ENCODE measurements at regions not wholly inside any gene's neighbourhood (a gene's known extent, or its start where the extent isn't known, plus 50 kb on each side); places are given as distances from the start of the nearest gene placed in this dataset.

DNA sequence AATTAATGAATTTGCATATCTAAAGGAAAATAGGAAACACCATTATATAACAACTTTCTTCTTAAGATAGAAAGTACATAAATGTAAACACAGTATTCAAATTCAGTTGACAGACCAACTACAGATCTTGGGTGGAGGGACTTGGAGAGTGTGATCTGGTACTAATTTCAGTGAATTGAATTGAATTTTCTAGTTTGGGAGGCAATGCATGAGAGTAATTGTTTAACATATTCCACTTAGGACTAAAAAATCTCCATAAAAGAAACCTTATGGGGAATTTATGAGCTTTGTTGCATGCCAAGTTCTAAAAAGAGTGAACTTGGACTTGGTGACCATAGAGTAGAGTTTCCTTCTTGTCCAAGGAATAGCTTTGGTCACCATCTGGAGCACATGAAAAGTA is 261.1 kb upstream of the TTC29 start:
- TF ChIP-seq, protein P1, sequence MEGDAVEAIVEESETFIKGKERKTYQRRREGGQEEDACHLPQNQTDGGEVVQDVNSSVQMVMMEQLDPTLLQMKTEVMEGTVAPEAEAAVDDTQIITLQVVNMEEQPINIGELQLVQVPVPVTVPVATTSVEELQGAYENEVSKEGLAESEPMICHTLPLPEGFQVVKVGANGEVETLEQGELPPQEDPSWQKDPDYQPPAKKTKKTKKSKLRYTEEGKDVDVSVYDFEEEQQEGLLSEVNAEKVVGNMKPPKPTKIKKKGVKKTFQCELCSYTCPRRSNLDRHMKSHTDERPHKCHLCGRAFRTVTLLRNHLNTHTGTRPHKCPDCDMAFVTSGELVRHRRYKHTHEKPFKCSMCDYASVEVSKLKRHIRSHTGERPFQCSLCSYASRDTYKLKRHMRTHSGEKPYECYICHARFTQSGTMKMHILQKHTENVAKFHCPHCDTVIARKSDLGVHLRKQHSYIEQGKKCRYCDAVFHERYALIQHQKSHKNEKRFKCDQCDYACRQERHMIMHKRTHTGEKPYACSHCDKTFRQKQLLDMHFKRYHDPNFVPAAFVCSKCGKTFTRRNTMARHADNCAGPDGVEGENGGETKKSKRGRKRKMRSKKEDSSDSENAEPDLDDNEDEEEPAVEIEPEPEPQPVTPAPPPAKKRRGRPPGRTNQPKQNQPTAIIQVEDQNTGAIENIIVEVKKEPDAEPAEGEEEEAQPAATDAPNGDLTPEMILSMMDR (IDR thresholded peaks at IDR 0.05) = no peak
- TF ChIP-seq POLR2A (IDR thresholded peaks at IDR 0.05) (no peak), POLR2AphosphoS5 (IDR thresholded peaks at IDR 0.05) (no peak), EP300 (IDR thresholded peaks at IDR 0.05; ENCODE audit: low read depth) (no peak)
